ENCODE measurements at regions not wholly inside any gene's neighbourhood (a gene's known extent, or its start where the extent isn't known, plus 50 kb on each side); places are given as distances from the start of the nearest gene placed in this dataset.
"Not testable (repeated sequence)": the region's sequence is repeated elsewhere in the genome, so short reads cannot be mapped to it uniquely, and the experiment has no call there.

GRCh38 chr5:40165106-40165788, 514.5 kb upstream of the PTGER4 start:
- in situ Hi-C loops (cut with MboI; ENCODE audit: low sequenced_read_pairs), result no loop called here

GRCh38 chr5:40160435-40160834, 519.3 kb upstream of the PTGER4 start:
- in situ Hi-C loops (cut with MboI; ENCODE audit: low sequenced_read_pairs), result no loop called here

GRCh38 chr5:40154194-40154593, 525.5 kb upstream of the PTGER4 start:
- in situ Hi-C loops (cut with MboI; ENCODE audit: low sequenced_read_pairs), result no loop called here

DNA sequence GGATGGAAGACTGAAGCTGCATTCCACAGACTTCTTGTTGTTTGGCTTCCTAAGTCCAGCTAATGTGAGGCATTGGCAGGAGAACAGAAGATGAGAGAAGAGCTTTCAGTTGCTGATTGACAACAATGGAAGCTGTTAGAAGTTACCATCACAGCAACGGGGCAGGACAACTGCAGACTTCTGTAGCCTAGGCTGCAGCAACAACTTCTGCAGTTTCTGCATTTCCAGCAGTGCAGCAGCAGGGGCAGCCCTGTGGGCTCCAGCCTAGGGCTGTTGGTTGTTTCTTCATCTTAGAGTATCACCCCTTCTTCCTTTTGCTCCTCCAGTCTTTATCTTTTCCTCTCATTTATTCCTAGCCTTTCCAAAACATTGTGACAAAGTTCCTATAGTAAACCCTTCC, 528.8 kb upstream of the PTGER4 start:
- in situ Hi-C loops (cut with MboI; ENCODE audit: low sequenced_read_pairs), result no loop called here

DNA sequence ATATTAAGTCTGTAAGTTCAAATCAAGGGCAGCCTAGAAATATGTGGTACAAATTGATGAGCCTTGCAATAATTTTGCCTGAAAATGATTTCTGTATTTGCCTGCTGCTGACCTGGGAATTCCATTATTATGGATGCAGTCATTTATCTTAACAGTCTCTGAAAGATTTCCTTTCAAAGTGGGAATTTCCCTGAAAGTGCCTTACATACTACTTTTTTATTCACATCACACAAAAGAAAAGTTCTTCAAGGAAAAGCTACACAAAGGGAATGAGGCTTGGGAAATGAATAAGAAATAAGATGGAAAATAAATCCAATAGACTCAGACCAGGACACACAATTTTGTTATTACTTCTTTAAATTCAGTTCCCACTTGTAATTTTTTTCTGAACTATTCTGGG, 537.8 kb upstream of the PTGER4 start:
- in situ Hi-C loops (cut with MboI; ENCODE audit: low sequenced_read_pairs), result no loop called here

DNA sequence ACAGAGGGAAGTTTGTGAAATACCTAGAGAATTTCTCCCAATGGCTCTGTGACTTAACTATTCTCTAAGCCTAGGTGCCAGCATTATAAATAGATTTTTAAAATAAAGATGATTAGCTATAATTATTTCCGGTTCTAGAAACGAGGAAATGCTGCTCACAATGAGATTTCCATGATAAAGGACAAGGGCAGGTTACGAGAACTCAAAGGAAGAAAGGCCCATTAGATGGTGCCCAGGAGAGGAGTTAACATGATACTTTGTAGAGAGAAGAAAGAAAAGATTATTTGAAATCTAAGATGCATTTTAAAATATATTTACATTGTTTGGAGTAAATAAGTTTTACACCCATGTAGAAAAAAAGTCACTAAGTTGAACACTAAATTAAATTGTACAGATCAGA, 538.3 kb upstream of the PTGER4 start:
- in situ Hi-C loops (cut with MboI; ENCODE audit: low sequenced_read_pairs), result no loop called here

- in situ Hi-C loops (cut with MboI; ENCODE audit: low sequenced_read_pairs), result no loop called here
Observed at GRCh38 chr5:40137223-40137622, 542.5 kb upstream of the PTGER4 start.

- in situ Hi-C loops (cut with MboI; ENCODE audit: low sequenced_read_pairs), result no loop called here
Observed at GRCh38 chr5:40134883-40135520, 544.7 kb upstream of the PTGER4 start.

GRCh38 chr5:40124367-40124766, 555.3 kb upstream of the PTGER4 start:
- in situ Hi-C loops (cut with MboI; ENCODE audit: low sequenced_read_pairs), result no loop called here

GRCh38 chr5:40121236-40121635, 558.5 kb upstream of the PTGER4 start:
- in situ Hi-C loops (cut with MboI; ENCODE audit: low sequenced_read_pairs), result no loop called here

DNA sequence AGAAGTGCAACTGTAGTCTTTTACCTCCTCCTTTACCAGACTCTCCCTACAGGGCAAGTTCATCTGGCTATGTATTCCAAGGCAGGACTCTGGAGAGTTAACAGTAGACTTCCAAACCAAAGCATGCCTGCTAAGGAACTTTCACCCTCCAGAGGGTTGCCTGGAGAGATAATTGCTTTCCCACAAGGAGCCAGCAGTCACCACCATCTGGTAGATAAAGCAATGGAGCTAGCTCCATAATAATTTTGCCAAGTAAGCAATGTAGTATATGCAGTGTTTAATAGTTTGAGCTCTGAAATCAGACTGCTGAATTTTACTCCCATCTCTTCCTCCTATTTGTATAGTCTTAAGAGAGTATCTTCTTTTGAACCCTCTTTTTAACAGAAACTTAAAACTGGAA, 566.8 kb upstream of the PTGER4 start:
- in situ Hi-C loops (cut with MboI; ENCODE audit: low sequenced_read_pairs), result no loop called here

- in situ Hi-C loops (cut with MboI; ENCODE audit: low sequenced_read_pairs), result not testable (repeated sequence)
Observed at GRCh38 chr5:40111036-40111435, 568.7 kb upstream of the PTGER4 start.

DNA sequence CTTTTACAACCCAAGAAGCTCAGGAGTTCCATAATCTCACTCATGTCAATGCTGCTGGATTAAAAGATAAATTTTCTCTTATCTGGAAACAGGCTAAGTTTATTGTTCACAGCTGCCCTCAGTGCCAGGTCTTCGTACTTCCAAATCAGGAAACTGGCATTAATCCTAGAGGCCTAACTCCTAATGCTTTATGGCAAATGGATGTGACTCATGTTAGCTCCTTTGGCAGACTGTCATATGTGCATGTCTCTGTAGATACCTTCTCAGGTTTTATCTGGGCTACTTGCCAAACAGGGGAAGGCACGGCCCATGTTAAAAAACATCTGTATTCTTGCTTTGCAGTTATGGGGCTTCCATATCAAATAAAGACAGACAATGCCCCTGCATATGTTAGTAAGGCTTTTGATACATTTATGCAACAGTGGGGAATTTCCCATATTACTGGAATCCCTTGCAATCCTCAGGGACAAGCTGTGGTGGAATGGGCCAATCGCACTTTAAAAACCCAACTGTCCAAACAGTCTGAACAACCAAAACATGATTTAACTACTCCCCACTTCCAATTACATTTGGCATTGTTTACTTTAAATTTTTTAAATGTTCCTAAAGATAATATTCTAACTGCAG, 570.8 kb upstream of the PTGER4 start:
- in situ Hi-C loops (cut with MboI; ENCODE audit: low sequenced_read_pairs), result not testable (repeated sequence)

DNA sequence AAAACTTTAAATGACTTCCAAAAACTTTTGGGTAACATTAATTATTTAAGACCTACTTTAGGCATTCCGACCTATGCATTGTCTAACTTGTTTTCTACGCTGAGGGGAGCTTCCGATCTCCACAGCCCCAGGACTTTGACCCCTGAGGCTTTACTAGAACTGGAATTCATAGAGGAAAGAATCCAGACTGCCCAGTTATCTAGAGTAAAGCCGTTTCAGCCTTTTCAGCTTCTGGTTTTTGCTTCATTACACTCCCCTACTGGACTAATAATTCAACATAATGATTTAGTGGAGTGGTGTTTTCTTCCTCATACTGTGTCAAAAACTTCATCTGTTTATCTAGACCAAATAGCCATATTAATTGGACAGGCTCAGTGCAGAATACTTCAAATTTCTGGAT, 571.9 kb upstream of the PTGER4 start:
- in situ Hi-C loops (cut with MboI; ENCODE audit: low sequenced_read_pairs), result not testable (repeated sequence)

DNA sequence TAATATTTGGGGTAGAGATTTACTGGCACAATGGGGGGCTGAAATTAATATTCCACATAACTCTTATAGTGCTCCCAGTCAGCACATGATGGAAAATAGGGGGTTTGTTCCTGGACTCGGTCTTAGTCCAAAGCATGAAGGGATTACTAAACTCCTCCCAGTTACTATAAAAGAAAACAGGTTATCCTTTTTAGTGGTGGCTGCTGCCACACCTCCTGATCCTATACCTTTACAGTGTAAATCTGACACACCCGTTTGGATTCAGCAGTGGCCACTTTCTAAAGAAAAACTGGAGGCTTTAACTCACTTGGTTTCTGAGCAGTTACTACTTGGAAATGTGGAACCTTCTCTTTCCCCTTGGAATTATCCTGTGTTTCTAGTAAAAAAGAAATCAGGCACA, 572.9 kb upstream of the PTGER4 start:
- in situ Hi-C loops (cut with MboI; ENCODE audit: low sequenced_read_pairs), result no loop called here

DNA sequence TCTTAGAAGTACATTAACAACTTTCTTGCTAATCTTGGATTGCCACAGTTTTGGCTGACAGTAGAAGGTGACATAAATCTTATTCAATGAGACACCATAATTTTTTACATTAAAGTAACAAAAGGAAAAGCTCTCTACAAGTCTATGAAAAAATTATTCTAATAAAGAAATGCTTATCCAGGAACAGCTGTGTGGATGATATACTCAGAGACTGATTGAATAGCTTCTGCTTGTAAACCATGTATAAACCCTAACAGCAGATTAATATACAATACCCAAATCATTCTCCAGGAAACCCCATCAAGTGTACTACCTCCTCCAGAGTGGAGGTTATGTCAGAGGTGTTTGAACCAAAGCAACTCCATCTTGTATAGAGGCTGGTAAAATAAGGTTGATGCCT, 581.4 kb upstream of the PTGER4 start:
- in situ Hi-C loops (cut with MboI; ENCODE audit: low sequenced_read_pairs), result no loop called here

- in situ Hi-C loops (cut with MboI; ENCODE audit: low sequenced_read_pairs), result no loop called here
Observed at GRCh38 chr5:40093550-40093949, 586.2 kb upstream of the PTGER4 start.

DNA sequence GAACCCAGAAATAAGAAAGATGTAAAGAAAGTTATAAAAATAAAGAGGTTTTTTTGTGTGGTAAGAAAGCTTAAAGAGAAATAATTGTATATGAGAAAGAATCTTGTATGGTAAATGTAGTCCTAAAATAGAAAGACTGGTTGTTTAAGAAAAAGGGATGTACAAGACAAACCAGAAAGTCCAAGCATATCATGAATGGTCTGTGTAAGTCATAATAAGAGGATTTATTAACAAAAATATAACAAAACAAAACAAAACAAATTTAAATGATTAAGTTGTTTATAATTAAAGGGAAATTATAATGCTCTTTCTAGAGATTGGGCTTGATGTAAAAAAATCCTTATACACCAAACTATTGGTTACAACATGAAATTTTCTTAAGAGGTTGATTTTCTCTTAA, 590.4 kb upstream of the PTGER4 start:
- in situ Hi-C loops (cut with MboI; ENCODE audit: low sequenced_read_pairs), result no loop called here

DNA sequence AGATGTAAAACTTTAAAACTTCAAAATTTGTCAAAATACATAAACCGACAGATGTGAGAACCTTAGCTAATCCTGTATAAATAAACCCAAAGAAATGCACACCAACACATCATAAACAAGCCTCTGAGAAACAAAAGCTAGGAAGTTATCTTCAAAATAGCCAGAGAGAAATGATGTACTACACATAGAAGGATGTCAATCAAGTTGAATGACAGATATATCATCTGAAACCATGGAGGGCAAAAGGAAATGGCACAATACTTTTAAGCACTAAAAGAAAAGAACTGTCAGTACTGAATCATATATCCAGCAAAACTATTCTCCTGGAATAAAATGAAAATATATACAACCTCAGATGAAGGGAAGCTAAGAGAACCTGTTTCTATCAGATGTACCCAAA, 595.1 kb upstream of the PTGER4 start:
- in situ Hi-C loops (cut with MboI; ENCODE audit: low sequenced_read_pairs), result no loop called here

DNA sequence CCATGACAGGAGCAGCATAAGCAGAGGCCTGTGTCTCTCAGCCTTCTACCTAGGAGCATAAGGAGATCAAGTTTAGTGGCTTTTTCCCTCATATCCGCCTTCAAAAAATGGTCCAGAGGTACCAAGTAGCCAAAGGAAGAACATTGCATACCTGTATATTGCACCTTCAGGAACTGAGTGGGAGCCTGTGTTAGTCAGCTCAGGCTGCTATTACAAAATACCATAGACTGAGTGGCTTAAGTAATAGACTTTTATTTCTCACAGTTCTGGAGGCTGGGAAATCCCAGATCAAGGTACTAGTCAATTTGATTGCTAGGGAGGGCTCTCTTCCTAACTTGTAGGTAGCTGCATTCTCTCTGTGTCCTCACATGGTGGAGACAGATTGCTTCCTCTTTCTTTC, 597.4 kb upstream of the PTGER4 start:
- in situ Hi-C loops (cut with MboI; ENCODE audit: low sequenced_read_pairs), result no loop called here

DNA sequence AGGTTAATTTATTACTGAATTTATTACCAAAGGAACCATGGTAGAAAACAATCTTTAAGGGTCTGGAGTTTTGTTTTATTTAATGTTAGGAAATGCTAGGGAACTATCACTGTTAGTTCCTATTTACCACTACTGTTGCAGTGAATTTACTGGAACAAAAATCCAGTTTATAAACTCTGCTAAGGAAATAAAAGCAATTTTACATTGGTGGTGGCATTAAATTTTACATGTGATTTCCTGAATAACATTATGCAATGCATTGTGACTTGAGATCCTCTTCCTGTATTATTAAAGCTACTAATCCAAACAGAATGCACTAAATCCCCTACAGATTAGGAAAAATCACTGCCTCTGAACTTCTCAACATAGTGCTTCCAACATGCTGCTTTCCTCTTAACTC, 599.5 kb upstream of the PTGER4 start:
- in situ Hi-C loops (cut with MboI; ENCODE audit: low sequenced_read_pairs), result no loop called here

GRCh38 chr5:40078898-40079575, 600.7 kb upstream of the PTGER4 start:
- in situ Hi-C loops (cut with MboI; ENCODE audit: low sequenced_read_pairs), result no loop called here

Measured in hTERT RPE-1 (cell line).